Panc1 (cell line): ENCODE measurements at regions not wholly inside any gene's neighbourhood (a gene's known extent, or its start where the extent isn't known, plus 50 kb on each side); places are given as distances from the start of the nearest gene placed in this dataset.

Source experiments
- ATAC-seq: fragments of 200-7000 bp; cut with Tn5 transposase; 2 replicates; pipeline ENCODE4 v1.9.1; 2020; ENCODE audit warnings: mild to moderate bottlenecking, moderate library complexity
- BruUV-seq: library from RNA; stranded (reverse); fragments of 400-500 nt; replicated peaks from 2 replicates; lab custom pipeline; 2021; lab: Mats Ljungman, UMichigan
- CTCF ChIA-PET: fragments of 300-600 bp; sonication (Branson Sonifier 250); formaldehyde crosslinking; loops from one replicate; lab custom pipeline; 2022; ENCODE audit warnings: antibody characterized with exemption; lab: Charles Lee
- POLR2A ChIA-PET: fragments of 300-600 bp; sonication (Branson Sonifier 250); formaldehyde crosslinking; loops from one replicate; lab custom pipeline; 2022; ENCODE audit warnings: antibody characterized with exemption; lab: Charles Lee
- DNase-seq: peaks from one replicate; pipeline ENCODE4 v3.0.0-alpha.2; 2010; ENCODE audit warnings: low read depth, low spot score
- H3K27ac ChIP-seq: 2 replicates; pipeline ENCODE4 v1.5.1; 2011; ENCODE audit warnings: mild to moderate bottlenecking, low read length, inconsistent platforms
- H3K27me3 ChIP-seq: fragments of 200-500 bp; sonication (Bioruptor generic); 2 replicates; pipeline ENCODE4 v1.6.0; 2014; ENCODE audit warnings: low read length, inconsistent platforms; ENCODE audit not compliant: control insufficient read depth, insufficient read depth
- H3K36me3 ChIP-seq: fragments of 200-500 bp; sonication (Bioruptor generic); 2 replicates; pipeline ENCODE4 v1.5.1; 2014; ENCODE audit warnings: inconsistent platforms, mild to moderate bottlenecking, low read length, moderate library complexity; ENCODE audit not compliant: control insufficient read depth, insufficient read depth
- H3K4me1 ChIP-seq: 2 replicates; pipeline ENCODE4 v1.5.1; 2011; ENCODE audit warnings: inconsistent platforms, mild to moderate bottlenecking, low read length, moderate library complexity; ENCODE audit not compliant: control insufficient read depth, insufficient read depth
- H3K4me3 ChIP-seq, 2 experiments: 2 replicates each; pipeline ENCODE4 v1.5.1; 2011 to 2012; ENCODE audit warnings: low read depth in 2 of 2, low read length in 2 of 2, mild to moderate bottlenecking in 2 of 2, inconsistent platforms in 1 of 2, moderate library complexity in 1 of 2
- H3K9me3 ChIP-seq: fragments of 200-500 bp; sonication (Bioruptor generic); 2 replicates; pipeline ENCODE4 v1.5.1; 2014; ENCODE audit warnings: low read depth, mild to moderate bottlenecking, inconsistent platforms, low read length, moderate library complexity; ENCODE audit not compliant: control insufficient read depth, insufficient read depth
- POLR2AphosphoS5 ChIP-seq: IDR thresholded peaks from 2 replicates; pipeline ENCODE4 v1.6.1; 2012; ENCODE audit warnings: mild to moderate bottlenecking, low read depth, low read length, moderate library complexity
- SIN3A ChIP-seq: IDR thresholded peaks from 2 replicates; pipeline ENCODE4 v1.6.1; 2012; ENCODE audit warnings: low read depth, mild to moderate bottlenecking, low read length, moderate library complexity, borderline replicate concordance; ENCODE audit not compliant: insufficient read depth
- TCF7L2 ChIP-seq: IDR thresholded peaks from 2 replicates; pipeline ENCODE4 v1.6.1; 2011; ENCODE audit warnings: mild to moderate bottlenecking, low read depth, low read length, inconsistent platforms
- in situ Hi-C: cut with HindIII; loops from 2 replicates; pipeline ENCODE4 v1.10.0; 2016; ENCODE audit warnings: low sequenced_read_pairs, low pct_unique_long_range_greater_than_20kb
- intact Hi-C: fragments of 100-400 bp; cut with micrococcal nuclease; formaldehyde crosslinking; loops from one replicate; pipeline ENCODE4 v1.10.0; 2022; ENCODE audit not compliant: unreplicated experiment
- TF ChIP-seq, protein P1 (sequence below), 2 experiments: IDR thresholded peaks; 2 replicates each; pipeline ENCODE4 v1.6.1; 2011 to 2012; ENCODE audit warnings: low read depth in 2 of 2, control low read depth in 1 of 2, low read length in 1 of 2, mild to moderate bottlenecking in 1 of 2, moderate library complexity in 1 of 2; ENCODE audit not compliant: insufficient read depth in 1 of 2
- TF ChIP-seq, protein P2 (sequence below): fragments of 450-650 bp; IDR thresholded peaks from 2 replicates; pipeline ENCODE4 v1.5.1; 2017; ENCODE audit warnings: mild to moderate bottlenecking

DNA sequence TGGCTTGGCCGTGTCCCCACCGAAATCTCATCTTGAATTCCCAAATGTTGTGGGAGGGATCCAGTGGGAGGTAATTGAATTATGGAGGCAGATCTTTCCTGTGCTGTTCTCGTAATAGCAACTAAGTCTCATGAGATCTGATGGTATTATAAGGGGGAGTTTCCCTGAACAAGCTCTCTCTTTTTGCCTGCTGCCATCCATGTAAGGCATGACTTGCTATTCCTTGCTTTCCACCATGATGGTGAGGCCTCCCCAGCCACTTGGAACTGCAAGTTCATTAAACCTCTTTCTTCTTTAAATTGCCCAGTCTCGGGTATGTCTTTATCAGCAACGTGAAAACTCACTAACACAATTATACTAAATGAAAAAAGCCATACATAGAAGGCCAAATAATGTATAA lies 101.3 kb upstream of the LYPLAL1 start:
- no peaks in the 10 kb centered on the region for H3K27me3 ChIP-seq
- no peaks in the 10 kb centered on the region for H3K4me1 ChIP-seq
- no peak for ATAC-seq
- POLR2A ChIA-PET: no interaction called here
- H3K27ac ChIP-seq: no peak overlapping the region
- CTCF ChIA-PET: no interaction called here
- no peaks in the 10 kb centered on the region for H3K9me3 ChIP-seq
- H3K4me3 ChIP-seq: no peak overlapping the region
- intact Hi-C loops (no loop called here), in situ Hi-C loops (no loop called here)
- TF ChIP-seq TCF7L2 (no peak), POLR2AphosphoS5 (no peak), SIN3A (no peak)
- TF ChIP-seq, protein P1, sequence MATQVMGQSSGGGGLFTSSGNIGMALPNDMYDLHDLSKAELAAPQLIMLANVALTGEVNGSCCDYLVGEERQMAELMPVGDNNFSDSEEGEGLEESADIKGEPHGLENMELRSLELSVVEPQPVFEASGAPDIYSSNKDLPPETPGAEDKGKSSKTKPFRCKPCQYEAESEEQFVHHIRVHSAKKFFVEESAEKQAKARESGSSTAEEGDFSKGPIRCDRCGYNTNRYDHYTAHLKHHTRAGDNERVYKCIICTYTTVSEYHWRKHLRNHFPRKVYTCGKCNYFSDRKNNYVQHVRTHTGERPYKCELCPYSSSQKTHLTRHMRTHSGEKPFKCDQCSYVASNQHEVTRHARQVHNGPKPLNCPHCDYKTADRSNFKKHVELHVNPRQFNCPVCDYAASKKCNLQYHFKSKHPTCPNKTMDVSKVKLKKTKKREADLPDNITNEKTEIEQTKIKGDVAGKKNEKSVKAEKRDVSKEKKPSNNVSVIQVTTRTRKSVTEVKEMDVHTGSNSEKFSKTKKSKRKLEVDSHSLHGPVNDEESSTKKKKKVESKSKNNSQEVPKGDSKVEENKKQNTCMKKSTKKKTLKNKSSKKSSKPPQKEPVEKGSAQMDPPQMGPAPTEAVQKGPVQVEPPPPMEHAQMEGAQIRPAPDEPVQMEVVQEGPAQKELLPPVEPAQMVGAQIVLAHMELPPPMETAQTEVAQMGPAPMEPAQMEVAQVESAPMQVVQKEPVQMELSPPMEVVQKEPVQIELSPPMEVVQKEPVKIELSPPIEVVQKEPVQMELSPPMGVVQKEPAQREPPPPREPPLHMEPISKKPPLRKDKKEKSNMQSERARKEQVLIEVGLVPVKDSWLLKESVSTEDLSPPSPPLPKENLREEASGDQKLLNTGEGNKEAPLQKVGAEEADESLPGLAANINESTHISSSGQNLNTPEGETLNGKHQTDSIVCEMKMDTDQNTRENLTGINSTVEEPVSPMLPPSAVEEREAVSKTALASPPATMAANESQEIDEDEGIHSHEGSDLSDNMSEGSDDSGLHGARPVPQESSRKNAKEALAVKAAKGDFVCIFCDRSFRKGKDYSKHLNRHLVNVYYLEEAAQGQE (IDR thresholded peaks at IDR 0.05; ENCODE audit: insufficient read depth in 1 of 2, low read depth in 2 of 2, low read length in 1 of 2): no peak
- TF ChIP-seq, protein P2, sequence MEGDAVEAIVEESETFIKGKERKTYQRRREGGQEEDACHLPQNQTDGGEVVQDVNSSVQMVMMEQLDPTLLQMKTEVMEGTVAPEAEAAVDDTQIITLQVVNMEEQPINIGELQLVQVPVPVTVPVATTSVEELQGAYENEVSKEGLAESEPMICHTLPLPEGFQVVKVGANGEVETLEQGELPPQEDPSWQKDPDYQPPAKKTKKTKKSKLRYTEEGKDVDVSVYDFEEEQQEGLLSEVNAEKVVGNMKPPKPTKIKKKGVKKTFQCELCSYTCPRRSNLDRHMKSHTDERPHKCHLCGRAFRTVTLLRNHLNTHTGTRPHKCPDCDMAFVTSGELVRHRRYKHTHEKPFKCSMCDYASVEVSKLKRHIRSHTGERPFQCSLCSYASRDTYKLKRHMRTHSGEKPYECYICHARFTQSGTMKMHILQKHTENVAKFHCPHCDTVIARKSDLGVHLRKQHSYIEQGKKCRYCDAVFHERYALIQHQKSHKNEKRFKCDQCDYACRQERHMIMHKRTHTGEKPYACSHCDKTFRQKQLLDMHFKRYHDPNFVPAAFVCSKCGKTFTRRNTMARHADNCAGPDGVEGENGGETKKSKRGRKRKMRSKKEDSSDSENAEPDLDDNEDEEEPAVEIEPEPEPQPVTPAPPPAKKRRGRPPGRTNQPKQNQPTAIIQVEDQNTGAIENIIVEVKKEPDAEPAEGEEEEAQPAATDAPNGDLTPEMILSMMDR: no peak
- DNase-seq: no peak
- H3K36me3 ChIP-seq: no peaks in the 10 kb centered on the region
- no TSS peak for BruUV-seq

DNA sequence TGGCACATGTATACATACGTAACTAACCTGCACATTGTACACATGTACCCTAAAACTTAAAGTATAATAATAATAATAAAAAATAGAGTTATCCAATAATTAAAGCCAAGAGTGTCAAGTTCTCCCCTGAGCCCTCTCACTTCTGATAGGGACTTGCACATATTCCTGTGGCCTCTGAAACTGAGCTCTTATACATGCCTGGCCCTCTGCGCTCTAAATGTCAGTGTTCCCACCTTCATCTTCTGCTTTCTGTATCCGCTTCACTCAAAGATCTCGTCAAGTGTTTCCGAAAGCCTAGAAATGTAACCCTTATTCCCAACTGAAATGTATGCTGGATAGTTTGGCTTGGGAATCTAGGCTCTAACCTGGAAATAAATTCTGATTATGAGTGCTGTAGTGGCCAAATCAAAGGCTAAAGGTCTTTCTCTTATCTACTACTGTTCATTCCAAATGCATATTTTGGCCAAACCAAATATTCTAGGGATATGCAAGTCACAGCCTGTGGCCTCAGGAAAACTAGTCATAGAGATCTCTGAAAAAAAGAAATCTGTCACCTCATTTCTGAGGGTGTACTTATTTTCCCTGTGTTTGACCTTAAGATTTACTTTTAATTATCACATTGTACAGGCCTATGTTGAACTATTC lies 99.5 kb upstream of the LYPLAL1 start:
- ATAC-seq: no peak
- DNase-seq: no peak
- intact Hi-C loops: no loop called here
- Histone ChIP-seq H3K27ac (no peak overlapping the region), H3K4me1 (no peaks in the 10 kb centered on the region), H3K27me3 (no peaks in the 10 kb centered on the region), H3K4me3 (no peak overlapping the region), H3K9me3 (no peaks in the 10 kb centered on the region), H3K36me3 (no peaks in the 10 kb centered on the region)
- ChIA-PET POLR2A (no interaction called here), CTCF (no interaction called here)
- TF ChIP-seq, protein P1 (IDR thresholded peaks at IDR 0.05; ENCODE audit: insufficient read depth in 1 of 2, low read depth in 2 of 2, low read length in 1 of 2): no peak
- TF ChIP-seq TCF7L2 (no peak), SIN3A (no peak), POLR2AphosphoS5 (no peak)
- TF ChIP-seq, protein P2: no peak
- in situ Hi-C loops: no loop called here
- no TSS peak for BruUV-seq
